ENCODE measurements at regions not wholly inside any gene's neighbourhood (a gene's known extent, or its start where the extent isn't known, plus 50 kb on each side); places are given as distances from the start of the nearest gene placed in this dataset.

DNA sequence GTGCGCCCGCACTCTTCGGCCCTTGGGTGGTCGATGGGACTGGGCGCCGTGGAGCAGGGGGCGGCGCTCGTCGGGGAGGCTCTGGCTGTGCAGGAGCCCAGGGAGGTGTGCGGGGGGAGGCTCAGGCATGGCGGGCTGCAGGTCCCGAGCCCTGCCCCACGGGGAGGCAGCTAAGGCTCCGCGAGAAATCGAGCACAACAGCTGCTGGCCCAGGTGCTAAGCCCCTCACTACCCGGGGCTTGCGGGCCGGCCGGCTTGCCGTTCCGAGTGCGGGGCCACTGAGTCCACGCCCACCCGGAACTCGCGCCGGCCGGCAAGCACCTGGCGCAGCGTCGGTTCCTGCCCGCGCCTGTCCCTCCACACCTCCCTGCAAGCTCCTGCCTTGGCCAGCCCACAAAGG, 462.3 kb upstream of the JARID2 start:
- TF ChIP-seq POLR2A (IDR thresholded peaks at IDR 0.05), result no peak
- TF ChIP-seq CTCF (IDR thresholded peaks at IDR 0.05 in 4 of 5, conservative IDR thresholded peaks at IDR 0.05 in 1 of 5), result no peak
